ENCODE measurements at regions not wholly inside any gene's neighbourhood (a gene's known extent, or its start where the extent isn't known, plus 50 kb on each side); places are given as distances from the start of the nearest gene placed in this dataset.
A peak's percentile ranks its signal among the peaks of the same experiment; 100 is the strongest.

DNA sequence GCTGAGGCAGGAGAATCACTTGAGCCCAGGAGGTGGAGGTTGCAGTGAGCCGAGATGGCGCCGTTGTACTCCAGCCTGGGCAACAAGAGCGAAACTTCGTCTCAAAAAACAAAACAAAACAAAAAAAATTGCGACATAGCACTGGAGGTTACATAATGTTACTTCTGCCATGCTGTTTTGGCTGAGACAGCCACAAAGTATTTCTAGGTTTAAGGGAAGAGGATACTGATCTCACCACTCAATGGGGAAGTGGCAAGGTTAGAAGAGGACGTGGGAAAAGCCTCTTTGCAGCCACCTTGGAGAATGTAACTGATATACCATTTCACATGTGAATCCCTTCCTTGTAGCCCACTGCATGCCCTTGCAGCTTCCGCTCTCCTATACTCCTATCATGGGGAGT, 131.2 kb upstream of the NLRP1 start:
- no peaks in the 10 kb centered on the region for H3K36me3 ChIP-seq
- peak; percentile 47 for DNase-seq (ENCODE audit: extremely low spot score)
- TF ChIP-seq, protein P1, sequence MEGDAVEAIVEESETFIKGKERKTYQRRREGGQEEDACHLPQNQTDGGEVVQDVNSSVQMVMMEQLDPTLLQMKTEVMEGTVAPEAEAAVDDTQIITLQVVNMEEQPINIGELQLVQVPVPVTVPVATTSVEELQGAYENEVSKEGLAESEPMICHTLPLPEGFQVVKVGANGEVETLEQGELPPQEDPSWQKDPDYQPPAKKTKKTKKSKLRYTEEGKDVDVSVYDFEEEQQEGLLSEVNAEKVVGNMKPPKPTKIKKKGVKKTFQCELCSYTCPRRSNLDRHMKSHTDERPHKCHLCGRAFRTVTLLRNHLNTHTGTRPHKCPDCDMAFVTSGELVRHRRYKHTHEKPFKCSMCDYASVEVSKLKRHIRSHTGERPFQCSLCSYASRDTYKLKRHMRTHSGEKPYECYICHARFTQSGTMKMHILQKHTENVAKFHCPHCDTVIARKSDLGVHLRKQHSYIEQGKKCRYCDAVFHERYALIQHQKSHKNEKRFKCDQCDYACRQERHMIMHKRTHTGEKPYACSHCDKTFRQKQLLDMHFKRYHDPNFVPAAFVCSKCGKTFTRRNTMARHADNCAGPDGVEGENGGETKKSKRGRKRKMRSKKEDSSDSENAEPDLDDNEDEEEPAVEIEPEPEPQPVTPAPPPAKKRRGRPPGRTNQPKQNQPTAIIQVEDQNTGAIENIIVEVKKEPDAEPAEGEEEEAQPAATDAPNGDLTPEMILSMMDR (IDR thresholded peaks at IDR 0.05) = no peak
- TF ChIP-seq POLR2A (IDR thresholded peaks at IDR 0.05; ENCODE audit: low read depth) (no peak), EP300 (IDR thresholded peaks at IDR 0.05) (no peak)
- no peak overlapping the region for H3K4me3 ChIP-seq
- 70% methylated on average over 8 of the region's 8 CpGs for WGBS
- H3K27ac ChIP-seq (replicated peaks in 1 of 4) = no peak overlapping the region
- intact Hi-C loops (cut with DNase I) = no loop called here
- H3K4me1 ChIP-seq = no peaks in the 10 kb centered on the region
- H3K27me3 ChIP-seq = peaks cover 0 to 64% (median 0%) of the 10 kb centered on the region in 4 donors
- H3K9me3 ChIP-seq = no peaks in the 10 kb centered on the region

DNA sequence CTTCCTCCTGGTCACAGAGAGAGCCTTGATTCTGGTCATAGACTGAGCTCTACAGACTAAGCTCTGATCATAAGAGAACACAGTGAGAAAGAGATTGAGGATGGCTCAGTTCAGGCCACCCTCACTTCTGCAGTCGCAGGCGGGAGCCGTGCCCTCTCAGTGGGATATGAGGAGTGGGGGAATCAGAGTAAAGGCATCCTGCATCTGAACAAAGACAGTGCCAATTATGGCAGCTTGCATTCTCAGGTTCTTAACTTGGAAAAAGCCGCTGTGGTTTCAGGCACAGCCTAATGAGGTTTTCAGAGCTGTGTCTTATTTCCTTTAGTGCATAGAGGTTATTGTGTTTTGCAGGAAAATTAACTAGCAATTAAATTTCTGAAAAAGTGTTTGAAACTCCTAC, 134.4 kb upstream of the NLRP1 start:
- no peaks in the 10 kb centered on the region for H3K36me3 ChIP-seq
- no peak for DNase-seq (ENCODE audit: extremely low spot score)
- intact Hi-C loops (cut with DNase I) = no loop called here
- no peak overlapping the region for H3K4me3 ChIP-seq
- H3K27ac ChIP-seq (replicated peaks in 1 of 4) = no peak overlapping the region
- peaks cover 0 to 7% (median 0%) of the 10 kb centered on the region in 4 donors for H3K9me3 ChIP-seq
- H3K27me3 ChIP-seq = peaks cover 0 to 40% (median 0%) of the 10 kb centered on the region in 4 donors
- WGBS = 49% methylated on average over 4 of the region's 4 CpGs
- H3K4me1 ChIP-seq = no peaks in the 10 kb centered on the region
- TF ChIP-seq, protein P1 (IDR thresholded peaks at IDR 0.05) = no peak
- TF ChIP-seq POLR2A (IDR thresholded peaks at IDR 0.05; ENCODE audit: low read depth) = no peak
- no peak for TF ChIP-seq POLR2AphosphoS5 (IDR thresholded peaks at IDR 0.05)
- TF ChIP-seq EP300 (IDR thresholded peaks at IDR 0.05) = no peak

DNA sequence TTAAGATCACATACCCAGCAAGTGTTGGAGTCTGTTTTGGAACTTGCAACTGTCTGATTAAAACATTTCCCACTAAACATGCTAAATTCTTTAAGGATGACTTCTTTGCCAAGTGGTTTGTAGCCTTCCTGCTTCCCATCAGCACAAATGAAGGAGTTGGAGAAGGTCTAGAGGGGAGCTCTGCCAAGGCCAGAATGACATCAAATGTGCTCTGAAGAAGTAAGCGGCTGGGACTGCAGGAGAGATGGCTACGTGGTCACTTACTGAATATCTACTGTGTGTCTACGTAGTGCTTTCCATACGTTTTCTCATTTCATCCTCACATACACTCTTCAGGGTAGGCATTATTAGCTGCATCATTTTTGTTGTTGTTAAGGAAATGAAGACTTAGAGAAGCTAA, 135.7 kb upstream of the NLRP1 start:
- Histone ChIP-seq H3K4me1 (no peaks in the 10 kb centered on the region), H3K27ac (replicated peaks in 1 of 4) (no peak overlapping the region), H3K36me3 (no peaks in the 10 kb centered on the region), H3K4me3 (no peak overlapping the region), H3K27me3 (peaks cover 0 to 39% (median 0%) of the 10 kb centered on the region in 4 donors), H3K9me3 (peaks cover 0 to 10% (median 0%) of the 10 kb centered on the region in 4 donors)
- DNase-seq (ENCODE audit: extremely low spot score) = peak; percentile 62
- 81% methylated on average over 4 of the region's 4 CpGs for WGBS
- TF ChIP-seq EP300 (IDR thresholded peaks at IDR 0.05) = no peak
- TF ChIP-seq POLR2A (IDR thresholded peaks at IDR 0.05; ENCODE audit: low read depth) = no peak
- TF ChIP-seq POLR2AphosphoS5 (IDR thresholded peaks at IDR 0.05) = no peak
- TF ChIP-seq, protein P1 (IDR thresholded peaks at IDR 0.05) = no peak
- intact Hi-C loops (cut with DNase I) = no loop called here

DNA sequence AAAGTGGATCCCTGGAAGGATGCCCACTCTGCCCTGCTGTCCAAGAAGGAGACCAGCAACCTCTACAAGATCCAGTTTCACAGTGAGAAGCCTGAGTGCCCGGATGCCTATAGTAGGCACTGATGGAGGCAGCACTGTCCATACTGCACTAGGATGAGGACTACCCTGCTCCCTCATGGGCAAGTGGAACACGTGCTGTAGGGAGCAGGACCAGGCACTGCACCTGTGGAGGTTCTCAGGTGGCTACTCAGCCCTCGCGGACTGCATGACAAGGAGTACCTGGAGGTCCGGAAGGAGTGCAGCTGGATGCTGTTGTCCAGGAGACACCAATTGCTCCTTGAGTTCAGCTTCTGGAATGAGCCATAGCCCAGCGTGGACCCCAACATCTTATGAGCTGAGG, 146.1 kb upstream of the NLRP1 start:
- WGBS = 92% methylated on average over 4 of the region's 6 CpGs
- H3K27ac ChIP-seq (replicated peaks in 1 of 4) = no peak overlapping the region
- intact Hi-C loops (cut with DNase I) = no loop called here
- H3K4me3 ChIP-seq = no peak overlapping the region
- no peaks in the 10 kb centered on the region for H3K4me1 ChIP-seq
- peaks cover 0 to 5% (median 0%) of the 10 kb centered on the region in 4 donors for H3K9me3 ChIP-seq
- TF ChIP-seq POLR2A (IDR thresholded peaks at IDR 0.05; ENCODE audit: low read depth) (no peak), POLR2AphosphoS5 (IDR thresholded peaks at IDR 0.05) (no peak), EP300 (IDR thresholded peaks at IDR 0.05) (no peak)
- TF ChIP-seq, protein P1 (IDR thresholded peaks at IDR 0.05) = no peak
- DNase-seq (ENCODE audit: extremely low spot score) = no peak
- H3K36me3 ChIP-seq = no peaks in the 10 kb centered on the region
- H3K27me3 ChIP-seq = peaks cover 0 to 23% (median 0%) of the 10 kb centered on the region in 4 donors

DNA sequence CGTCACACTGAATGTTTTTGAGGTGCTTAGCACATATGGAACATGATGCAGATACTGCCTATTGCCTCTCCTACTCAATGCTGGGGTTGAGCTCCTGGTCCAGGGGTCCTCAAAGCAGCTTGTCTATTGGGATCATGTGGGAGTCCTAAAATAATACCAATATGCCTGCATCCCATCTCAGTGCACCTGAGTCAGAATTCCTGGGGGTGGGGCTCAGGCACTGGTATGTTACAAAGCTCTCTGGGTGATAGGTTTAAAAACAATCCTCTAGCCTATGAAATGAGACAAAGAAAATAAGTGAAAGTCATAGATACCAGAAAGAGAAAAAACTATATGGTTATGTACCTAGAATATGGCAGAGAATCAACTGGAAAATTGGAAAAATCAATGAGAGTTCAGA, 156.6 kb upstream of the NLRP1 start:
- TF ChIP-seq POLR2A (IDR thresholded peaks at IDR 0.05; ENCODE audit: low read depth) (no peak), EP300 (IDR thresholded peaks at IDR 0.05) (no peak), POLR2AphosphoS5 (IDR thresholded peaks at IDR 0.05) (no peak)
- TF ChIP-seq, protein P1 (IDR thresholded peaks at IDR 0.05) = no peak
- WGBS = 19% methylated on average over 1 of the region's 1 CpG
- Histone ChIP-seq H3K27me3 (peaks cover 0 to 8% (median 0%) of the 10 kb centered on the region in 4 donors), H3K27ac (replicated peaks in 1 of 4) (no peak overlapping the region), H3K4me3 (no peak overlapping the region), H3K9me3 (no peaks in the 10 kb centered on the region), H3K36me3 (no peaks in the 10 kb centered on the region), H3K4me1 (no peaks in the 10 kb centered on the region)
- intact Hi-C loops (cut with DNase I) = no loop called here
- DNase-seq (ENCODE audit: extremely low spot score) = no peak

Measured in esophagus muscularis mucosa (tissue), 4 donors.